Mammary epithelial cell (primary cell): ENCODE measurements at regions not wholly inside any gene's neighbourhood (a gene's known extent, or its start where the extent isn't known, plus 50 kb on each side); places are given as distances from the start of the nearest gene placed in this dataset.

ENCODE experiments used
- EZH2 ChIP-seq: IDR thresholded peaks from 2 replicates; pipeline ENCODE4 v1.6.1; 2012; ENCODE audit warnings: low read length, inconsistent platforms, borderline replicate concordance
- TF ChIP-seq, protein P1 (sequence below), 2 donors: IDR thresholded peaks in 1 of 2; conservative IDR thresholded peaks in 1 of 2; 2 replicates each; pipeline ENCODE4 v1.5.1; 2011 to 2012; ENCODE audit warnings: inconsistent platforms in 2 of 2, low read length in 2 of 2, mild to moderate bottlenecking in 2 of 2, control low read depth in 1 of 2, low read depth in 1 of 2; ENCODE audit not compliant: insufficient read depth in 1 of 2; ENCODE audit errors: extremely low read depth in 1 of 2

DNA sequence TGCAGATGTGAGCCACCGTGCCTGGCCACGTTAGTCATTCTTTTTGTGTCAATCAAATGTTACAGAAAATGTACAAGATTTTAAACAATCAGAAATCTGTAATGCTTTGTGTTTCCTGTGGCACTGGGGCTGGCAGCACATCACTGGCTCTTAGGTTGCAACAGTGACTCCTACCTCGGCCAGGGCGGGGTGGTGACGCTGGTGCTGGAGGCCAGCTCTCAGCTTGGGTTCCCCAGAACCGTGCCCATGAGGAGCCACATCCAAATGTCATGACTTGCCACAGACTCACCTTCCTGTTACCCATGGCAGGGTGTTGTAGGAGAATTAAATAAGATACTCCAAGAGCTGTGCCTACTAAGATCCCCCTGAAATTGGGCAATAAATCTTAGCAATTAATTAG lies 161.7 kb downstream of the TEX29 start:
- TF ChIP-seq, protein P1, sequence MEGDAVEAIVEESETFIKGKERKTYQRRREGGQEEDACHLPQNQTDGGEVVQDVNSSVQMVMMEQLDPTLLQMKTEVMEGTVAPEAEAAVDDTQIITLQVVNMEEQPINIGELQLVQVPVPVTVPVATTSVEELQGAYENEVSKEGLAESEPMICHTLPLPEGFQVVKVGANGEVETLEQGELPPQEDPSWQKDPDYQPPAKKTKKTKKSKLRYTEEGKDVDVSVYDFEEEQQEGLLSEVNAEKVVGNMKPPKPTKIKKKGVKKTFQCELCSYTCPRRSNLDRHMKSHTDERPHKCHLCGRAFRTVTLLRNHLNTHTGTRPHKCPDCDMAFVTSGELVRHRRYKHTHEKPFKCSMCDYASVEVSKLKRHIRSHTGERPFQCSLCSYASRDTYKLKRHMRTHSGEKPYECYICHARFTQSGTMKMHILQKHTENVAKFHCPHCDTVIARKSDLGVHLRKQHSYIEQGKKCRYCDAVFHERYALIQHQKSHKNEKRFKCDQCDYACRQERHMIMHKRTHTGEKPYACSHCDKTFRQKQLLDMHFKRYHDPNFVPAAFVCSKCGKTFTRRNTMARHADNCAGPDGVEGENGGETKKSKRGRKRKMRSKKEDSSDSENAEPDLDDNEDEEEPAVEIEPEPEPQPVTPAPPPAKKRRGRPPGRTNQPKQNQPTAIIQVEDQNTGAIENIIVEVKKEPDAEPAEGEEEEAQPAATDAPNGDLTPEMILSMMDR (conservative IDR thresholded peaks at IDR 0.05 in 1 of 2, IDR thresholded peaks at IDR 0.05 in 1 of 2; ENCODE audit: extremely low read depth in 1 of 2, insufficient read depth in 1 of 2, low read depth in 1 of 2, low read length in 2 of 2): no peak
- no peak for TF ChIP-seq EZH2
